SK-N-SH treated with all-trans-retinoic acid at 6 μM for 48 hours (cell line): ENCODE measurements at regions not wholly inside any gene's neighbourhood (a gene's known extent, or its start where the extent isn't known, plus 50 kb on each side); places are given as distances from the start of the nearest gene placed in this dataset.

Experiments
- ATAC-seq: fragments of 200-7000 bp; cut with Tn5 transposase; 3 replicates; pipeline ENCODE4 v1.9.1; 2020; ENCODE audit warnings: mild to moderate bottlenecking, moderate library complexity
- ARNTL ChIP-seq: fragments of 450-650 bp; formaldehyde crosslinking; IDR thresholded peaks from 2 replicates; pipeline ENCODE4 v1.5.0; 2020; ENCODE audit warnings: low read depth, mild to moderate bottlenecking, moderate library complexity, borderline replicate concordance
- BACH2 ChIP-seq: fragments of 250-450 bp; sonication (Bioruptor Pico); IDR thresholded peaks from 2 replicates; pipeline ENCODE4 v1.9.0; 2021; ENCODE audit warnings: mild to moderate bottlenecking, borderline replicate concordance
- CSDC2 ChIP-seq: fragments of 250-450 bp; sonication (Bioruptor Pico); IDR thresholded peaks from 2 replicates; pipeline ENCODE4 v1.5.0; 2020; ENCODE audit warnings: mild to moderate bottlenecking, moderate library complexity
- ESRRG ChIP-seq: fragments of 250-450 bp; sonication (Bioruptor Pico); IDR thresholded peaks from 2 replicates; pipeline ENCODE4 v1.6.1; 2021; ENCODE audit warnings: mild to moderate bottlenecking
- ISL1 ChIP-seq: fragments of 250-450 bp; sonication (Bioruptor Pico); IDR thresholded peaks from 2 replicates; pipeline ENCODE4 v2.1.2; 2022; ENCODE audit warnings: mild to moderate bottlenecking, moderate library complexity
- RARB ChIP-seq: fragments of 250-450 bp; sonication (Bioruptor Pico); IDR thresholded peaks from 2 replicates; pipeline ENCODE4 v1.8.0; 2021; ENCODE audit warnings: mild to moderate bottlenecking, moderate library complexity
- SNAI2 ChIP-seq: fragments of 250-450 bp; sonication (Bioruptor Pico); IDR thresholded peaks from 2 replicates; pipeline ENCODE4 v1.5.0; 2020; ENCODE audit warnings: mild to moderate bottlenecking, moderate library complexity
- TCF4 ChIP-seq: fragments of 250-450 bp; sonication (Bioruptor Pico); IDR thresholded peaks from 2 replicates; pipeline ENCODE4 v1.8.0; 2021; ENCODE audit warnings: mild to moderate bottlenecking, moderate library complexity, borderline replicate concordance
- TOX ChIP-seq: fragments of 250-450 bp; sonication (Bioruptor Pico); IDR thresholded peaks from 2 replicates; pipeline ENCODE4 v1.8.0; 2021; ENCODE audit warnings: mild to moderate bottlenecking, moderate library complexity, borderline replicate concordance
- ZC3H10 ChIP-seq: fragments of 250-450 bp; sonication (Bioruptor Pico); IDR thresholded peaks from 2 replicates; pipeline ENCODE4 v1.5.1; 2021; ENCODE audit warnings: mild to moderate bottlenecking, moderate library complexity
- ZFP3 ChIP-seq: fragments of 250-450 bp; sonication (Bioruptor Pico); IDR thresholded peaks from 2 replicates; pipeline ENCODE4 v1.5.0; 2020; ENCODE audit warnings: mild to moderate bottlenecking, moderate library complexity
- ZFP30 ChIP-seq: fragments of 450-650 bp; formaldehyde crosslinking; IDR thresholded peaks from 2 replicates; pipeline ENCODE4 v1.5.0; 2022; ENCODE audit warnings: mild to moderate bottlenecking, moderate library complexity
- ZNF565 ChIP-seq: fragments of 450-650 bp; formaldehyde crosslinking; conservative IDR thresholded peaks from 2 replicates; pipeline ENCODE4 v1.5.0; 2020; ENCODE audit warnings: low read depth, mild to moderate bottlenecking, moderate library complexity
- ZNF70 ChIP-seq: fragments of 450-650 bp; formaldehyde crosslinking; IDR thresholded peaks from 2 replicates; pipeline ENCODE4 v1.5.0; 2020; ENCODE audit warnings: mild to moderate bottlenecking, moderate library complexity
- ZNF8 ChIP-seq: fragments of 450-650 bp; formaldehyde crosslinking; IDR thresholded peaks from 2 replicates; pipeline ENCODE4 v1.5.0; 2020; ENCODE audit warnings: mild to moderate bottlenecking, moderate library complexity
- TF ChIP-seq, protein P1 (sequence below): fragments of 250-450 bp; sonication (Bioruptor Pico); IDR thresholded peaks from 2 replicates; pipeline ENCODE4 v1.5.0; 2020; ENCODE audit warnings: mild to moderate bottlenecking, moderate library complexity
- TF ChIP-seq, protein P2 (sequence below): fragments of 250-450 bp; sonication (Bioruptor Pico); IDR thresholded peaks from 2 replicates; pipeline ENCODE4 v1.8.0; 2020; ENCODE audit warnings: mild to moderate bottlenecking, moderate library complexity, borderline replicate concordance
- TF ChIP-seq, protein P3 (sequence below): fragments of 250-450 bp; sonication (Bioruptor Pico); IDR thresholded peaks from 2 replicates; pipeline ENCODE4 v1.8.0; 2021; ENCODE audit warnings: low read depth, mild to moderate bottlenecking, moderate library complexity, borderline replicate concordance
- TF ChIP-seq, protein P4 (sequence below): fragments of 250-450 bp; sonication (Bioruptor Pico); IDR thresholded peaks from 2 replicates; pipeline ENCODE4 v1.5.1; 2020; ENCODE audit warnings: low read depth, mild to moderate bottlenecking, moderate library complexity

DNA sequence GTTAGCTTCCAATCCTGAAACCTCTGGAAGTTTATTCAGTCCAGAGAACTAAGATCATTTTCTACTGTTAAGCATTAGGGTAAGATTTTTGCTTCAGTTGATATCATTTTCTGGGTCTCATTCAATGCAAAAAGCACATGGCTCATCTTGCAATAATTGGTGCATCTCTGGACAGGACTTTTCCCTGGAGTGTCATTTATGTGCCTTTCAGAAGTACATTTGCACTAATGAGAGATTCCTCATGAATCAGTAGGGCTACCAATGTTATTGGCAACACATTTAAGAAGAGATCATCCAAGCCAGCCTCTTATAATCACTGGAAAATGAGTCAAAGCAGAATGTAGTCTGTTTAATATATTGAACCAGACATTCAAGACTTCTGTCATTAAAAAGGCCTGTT is 224.2 kb upstream of the CHRNA7 start:
- TF ChIP-seq, protein P1, sequence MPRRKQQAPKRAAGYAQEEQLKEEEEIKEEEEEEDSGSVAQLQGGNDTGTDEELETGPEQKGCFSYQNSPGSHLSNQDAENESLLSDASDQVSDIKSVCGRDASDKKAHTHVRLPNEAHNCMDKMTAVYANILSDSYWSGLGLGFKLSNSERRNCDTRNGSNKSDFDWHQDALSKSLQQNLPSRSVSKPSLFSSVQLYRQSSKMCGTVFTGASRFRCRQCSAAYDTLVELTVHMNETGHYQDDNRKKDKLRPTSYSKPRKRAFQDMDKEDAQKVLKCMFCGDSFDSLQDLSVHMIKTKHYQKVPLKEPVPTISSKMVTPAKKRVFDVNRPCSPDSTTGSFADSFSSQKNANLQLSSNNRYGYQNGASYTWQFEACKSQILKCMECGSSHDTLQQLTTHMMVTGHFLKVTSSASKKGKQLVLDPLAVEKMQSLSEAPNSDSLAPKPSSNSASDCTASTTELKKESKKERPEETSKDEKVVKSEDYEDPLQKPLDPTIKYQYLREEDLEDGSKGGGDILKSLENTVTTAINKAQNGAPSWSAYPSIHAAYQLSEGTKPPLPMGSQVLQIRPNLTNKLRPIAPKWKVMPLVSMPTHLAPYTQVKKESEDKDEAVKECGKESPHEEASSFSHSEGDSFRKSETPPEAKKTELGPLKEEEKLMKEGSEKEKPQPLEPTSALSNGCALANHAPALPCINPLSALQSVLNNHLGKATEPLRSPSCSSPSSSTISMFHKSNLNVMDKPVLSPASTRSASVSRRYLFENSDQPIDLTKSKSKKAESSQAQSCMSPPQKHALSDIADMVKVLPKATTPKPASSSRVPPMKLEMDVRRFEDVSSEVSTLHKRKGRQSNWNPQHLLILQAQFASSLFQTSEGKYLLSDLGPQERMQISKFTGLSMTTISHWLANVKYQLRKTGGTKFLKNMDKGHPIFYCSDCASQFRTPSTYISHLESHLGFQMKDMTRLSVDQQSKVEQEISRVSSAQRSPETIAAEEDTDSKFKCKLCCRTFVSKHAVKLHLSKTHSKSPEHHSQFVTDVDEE (CRISPR knock-in tag): no peak
- TF ChIP-seq ZNF565 (CRISPR knock-in tag) (no peak), SNAI2 (CRISPR knock-in tag) (no peak), ZNF70 (no peak), ARNTL (no peak), ZC3H10 (CRISPR knock-in tag) (no peak), ISL1 (no peak), CSDC2 (CRISPR knock-in tag) (no peak)
- ATAC-seq: no peak

DNA sequence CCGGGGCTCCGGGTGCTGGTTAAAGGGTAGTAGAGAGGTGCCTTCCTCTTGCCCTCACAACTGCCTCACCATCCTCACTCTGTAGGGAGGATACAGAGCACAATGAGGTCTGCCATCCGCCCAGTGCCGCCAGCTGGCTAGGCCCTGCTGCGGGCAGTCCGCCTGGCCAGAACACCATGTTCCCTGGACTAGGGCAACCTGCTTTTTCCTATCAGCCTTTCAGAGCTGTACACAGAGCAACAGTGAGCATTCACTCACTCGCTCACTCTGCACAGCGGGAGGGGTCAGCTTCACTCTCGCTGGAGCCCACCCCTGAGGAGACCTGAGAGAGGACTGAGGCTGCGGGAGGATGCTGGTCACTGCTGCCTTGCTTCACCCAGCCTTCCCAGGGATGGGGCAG is 218.7 kb upstream of the CHRNA7 start:
- ATAC-seq: no peak
- no peak for TF ChIP-seq ZNF565 (CRISPR knock-in tag)
- no peak for TF ChIP-seq BACH2
- TF ChIP-seq ZFP30: no peak
- TF ChIP-seq, protein P2, sequence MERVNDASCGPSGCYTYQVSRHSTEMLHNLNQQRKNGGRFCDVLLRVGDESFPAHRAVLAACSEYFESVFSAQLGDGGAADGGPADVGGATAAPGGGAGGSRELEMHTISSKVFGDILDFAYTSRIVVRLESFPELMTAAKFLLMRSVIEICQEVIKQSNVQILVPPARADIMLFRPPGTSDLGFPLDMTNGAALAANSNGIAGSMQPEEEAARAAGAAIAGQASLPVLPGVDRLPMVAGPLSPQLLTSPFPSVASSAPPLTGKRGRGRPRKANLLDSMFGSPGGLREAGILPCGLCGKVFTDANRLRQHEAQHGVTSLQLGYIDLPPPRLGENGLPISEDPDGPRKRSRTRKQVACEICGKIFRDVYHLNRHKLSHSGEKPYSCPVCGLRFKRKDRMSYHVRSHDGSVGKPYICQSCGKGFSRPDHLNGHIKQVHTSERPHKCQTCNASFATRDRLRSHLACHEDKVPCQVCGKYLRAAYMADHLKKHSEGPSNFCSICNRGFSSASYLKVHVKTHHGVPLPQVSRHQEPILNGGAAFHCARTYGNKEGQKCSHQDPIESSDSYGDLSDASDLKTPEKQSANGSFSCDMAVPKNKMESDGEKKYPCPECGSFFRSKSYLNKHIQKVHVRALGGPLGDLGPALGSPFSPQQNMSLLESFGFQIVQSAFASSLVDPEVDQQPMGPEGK (CRISPR knock-in tag): no peak
- no peak for TF ChIP-seq ZC3H10 (CRISPR knock-in tag)
- TF ChIP-seq ZNF70: no peak
- TF ChIP-seq SNAI2 (CRISPR knock-in tag): no peak
- no peak for TF ChIP-seq ZFP3 (CRISPR knock-in tag)
- TF ChIP-seq, protein P3, sequence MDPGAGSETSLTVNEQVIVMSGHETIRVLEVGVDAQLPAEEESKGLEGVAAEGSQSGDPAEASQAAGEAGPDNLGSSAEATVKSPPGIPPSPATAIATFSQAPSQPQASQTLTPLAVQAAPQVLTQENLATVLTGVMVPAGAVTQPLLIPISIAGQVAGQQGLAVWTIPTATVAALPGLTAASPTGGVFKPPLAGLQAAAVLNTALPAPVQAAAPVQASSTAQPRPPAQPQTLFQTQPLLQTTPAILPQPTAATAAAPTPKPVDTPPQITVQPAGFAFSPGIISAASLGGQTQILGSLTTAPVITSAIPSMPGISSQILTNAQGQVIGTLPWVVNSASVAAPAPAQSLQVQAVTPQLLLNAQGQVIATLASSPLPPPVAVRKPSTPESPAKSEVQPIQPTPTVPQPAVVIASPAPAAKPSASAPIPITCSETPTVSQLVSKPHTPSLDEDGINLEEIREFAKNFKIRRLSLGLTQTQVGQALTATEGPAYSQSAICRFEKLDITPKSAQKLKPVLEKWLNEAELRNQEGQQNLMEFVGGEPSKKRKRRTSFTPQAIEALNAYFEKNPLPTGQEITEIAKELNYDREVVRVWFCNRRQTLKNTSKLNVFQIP (CRISPR knock-in tag): no peak
- TF ChIP-seq RARB (CRISPR knock-in tag): no peak
- TF ChIP-seq TOX (CRISPR knock-in tag): no peak
- TF ChIP-seq, all 23 proteins: peak for 0

DNA sequence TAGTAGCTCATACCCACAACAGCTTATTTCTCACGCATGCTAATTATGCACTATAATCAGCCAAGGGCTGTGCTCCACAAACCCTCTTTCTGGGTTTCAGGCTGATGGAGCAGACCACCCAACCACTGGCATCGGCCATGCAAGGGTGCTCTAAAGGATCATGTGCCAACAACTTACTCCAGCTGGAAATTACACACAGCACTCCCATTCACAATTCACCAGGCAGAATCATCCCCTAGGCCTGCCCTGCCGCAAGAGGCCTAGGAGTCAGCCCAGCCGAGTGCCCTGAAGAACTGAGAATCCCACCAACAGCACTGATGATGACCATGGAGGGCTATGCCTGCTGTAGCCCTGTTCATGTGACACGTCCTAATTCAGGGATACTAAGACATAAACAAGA is 216.2 kb upstream of the CHRNA7 start:
- TF ChIP-seq CSDC2 (CRISPR knock-in tag): no peak
- no peak for TF ChIP-seq ZNF8 (CRISPR knock-in tag)
- no peak for TF ChIP-seq ZFP3 (CRISPR knock-in tag)
- no peak for TF ChIP-seq BACH2
- no peak for TF ChIP-seq ZFP30
- no peak for TF ChIP-seq TCF4 (CRISPR knock-in tag)
- TF ChIP-seq ESRRG (CRISPR knock-in tag): no peak
- TF ChIP-seq, protein P4, sequence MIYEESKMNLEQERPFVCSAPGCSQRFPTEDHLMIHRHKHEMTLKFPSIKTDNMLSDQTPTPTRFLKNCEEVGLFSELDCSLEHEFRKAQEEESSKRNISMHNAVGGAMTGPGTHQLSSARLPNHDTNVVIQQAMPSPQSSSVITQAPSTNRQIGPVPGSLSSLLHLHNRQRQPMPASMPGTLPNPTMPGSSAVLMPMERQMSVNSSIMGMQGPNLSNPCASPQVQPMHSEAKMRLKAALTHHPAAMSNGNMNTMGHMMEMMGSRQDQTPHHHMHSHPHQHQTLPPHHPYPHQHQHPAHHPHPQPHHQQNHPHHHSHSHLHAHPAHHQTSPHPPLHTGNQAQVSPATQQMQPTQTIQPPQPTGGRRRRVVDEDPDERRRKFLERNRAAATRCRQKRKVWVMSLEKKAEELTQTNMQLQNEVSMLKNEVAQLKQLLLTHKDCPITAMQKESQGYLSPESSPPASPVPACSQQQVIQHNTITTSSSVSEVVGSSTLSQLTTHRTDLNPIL (CRISPR knock-in tag): no peak
- TF ChIP-seq, protein P1 (CRISPR knock-in tag): no peak
- TF ChIP-seq, protein P3 (CRISPR knock-in tag): no peak
- TF ChIP-seq RARB (CRISPR knock-in tag): no peak
- TF ChIP-seq, all 23 proteins: peak for 0
- ATAC-seq: no peak
